Vagina (tissue), 2 donors: ENCODE measurements at regions not wholly inside any gene's neighbourhood (a gene's known extent, or its start where the extent isn't known, plus 50 kb on each side); places are given as distances from the start of the nearest gene placed in this dataset.

Source experiments
- POLR2A ChIP-seq, 2 donors: fragments of 450-650 bp; IDR thresholded peaks; one replicate each; pipeline ENCODE4 v1.6.1; 2017; ENCODE audit warnings: antibody characterized with exemption in 2 of 2, mild to moderate bottlenecking in 2 of 2, moderate library complexity in 2 of 2
- POLR2AphosphoS5 ChIP-seq, 2 donors: sonication (generic); formaldehyde crosslinking; IDR thresholded peaks; one replicate each; pipeline ENCODE4 v1.9.0; 2017; ENCODE audit warnings: antibody characterized with exemption in 2 of 2, mild to moderate bottlenecking in 2 of 2, low read depth in 1 of 2; ENCODE audit not compliant: insufficient read depth in 1 of 2
- TF ChIP-seq, protein P1 (sequence below), 3 experiments: fragments of 450-650 bp in 2 of 3; fragments of 200-600 bp in 1 of 3; sonication (generic) in 1 of 3; IDR thresholded peaks; one replicate each; pipeline ENCODE4 v1.5.1; 2017 to 2019; ENCODE audit warnings: antibody characterized with exemption in 3 of 3, mild to moderate bottlenecking in 2 of 3, moderate library complexity in 2 of 3

DNA sequence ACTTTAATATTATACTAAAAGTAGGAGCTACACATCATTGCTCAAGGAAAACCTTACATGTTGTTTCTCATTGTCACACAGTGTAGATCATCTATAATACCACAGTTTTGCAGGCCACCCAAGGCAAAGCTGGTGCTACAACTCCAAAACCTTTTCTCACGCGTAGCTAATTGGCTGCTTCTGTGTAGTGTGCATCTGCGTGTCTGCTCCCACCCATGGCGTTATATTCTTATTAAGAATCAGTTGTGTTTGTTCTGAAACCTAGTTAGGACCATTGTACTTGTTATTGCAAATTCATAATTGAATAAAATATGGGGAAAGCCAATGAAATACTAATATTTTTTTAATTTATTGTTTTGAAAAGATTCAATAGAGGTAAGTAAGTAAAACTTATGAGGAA, 83.9 kb downstream of the RBM43 start:
- TF ChIP-seq, protein P1, sequence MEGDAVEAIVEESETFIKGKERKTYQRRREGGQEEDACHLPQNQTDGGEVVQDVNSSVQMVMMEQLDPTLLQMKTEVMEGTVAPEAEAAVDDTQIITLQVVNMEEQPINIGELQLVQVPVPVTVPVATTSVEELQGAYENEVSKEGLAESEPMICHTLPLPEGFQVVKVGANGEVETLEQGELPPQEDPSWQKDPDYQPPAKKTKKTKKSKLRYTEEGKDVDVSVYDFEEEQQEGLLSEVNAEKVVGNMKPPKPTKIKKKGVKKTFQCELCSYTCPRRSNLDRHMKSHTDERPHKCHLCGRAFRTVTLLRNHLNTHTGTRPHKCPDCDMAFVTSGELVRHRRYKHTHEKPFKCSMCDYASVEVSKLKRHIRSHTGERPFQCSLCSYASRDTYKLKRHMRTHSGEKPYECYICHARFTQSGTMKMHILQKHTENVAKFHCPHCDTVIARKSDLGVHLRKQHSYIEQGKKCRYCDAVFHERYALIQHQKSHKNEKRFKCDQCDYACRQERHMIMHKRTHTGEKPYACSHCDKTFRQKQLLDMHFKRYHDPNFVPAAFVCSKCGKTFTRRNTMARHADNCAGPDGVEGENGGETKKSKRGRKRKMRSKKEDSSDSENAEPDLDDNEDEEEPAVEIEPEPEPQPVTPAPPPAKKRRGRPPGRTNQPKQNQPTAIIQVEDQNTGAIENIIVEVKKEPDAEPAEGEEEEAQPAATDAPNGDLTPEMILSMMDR (IDR thresholded peaks at IDR 0.05), result no peak
- TF ChIP-seq POLR2A (IDR thresholded peaks at IDR 0.05) (no peak), POLR2AphosphoS5 (IDR thresholded peaks at IDR 0.05; ENCODE audit: insufficient read depth in 1 of 2, low read depth in 1 of 2) (no peak)
